ENCODE measurements at regions not wholly inside any gene's neighbourhood (a gene's known extent, or its start where the extent isn't known, plus 50 kb on each side); places are given as distances from the start of the nearest gene placed in this dataset.

GRCh38 chr2:147718831-147719230, 126.0 kb upstream of the ACVR2A start:
- Histone ChIP-seq H3K9me3 (no peaks in the 10 kb centered on the region), H3K4me1 (no peaks in the 10 kb centered on the region), H3K27me3 (no peaks in the 10 kb centered on the region), H3K36me3 (no peaks in the 10 kb centered on the region), H3K4me3 (no peak overlapping the region), H3K27ac (no peak overlapping the region)
- TF ChIP-seq, protein P1, sequence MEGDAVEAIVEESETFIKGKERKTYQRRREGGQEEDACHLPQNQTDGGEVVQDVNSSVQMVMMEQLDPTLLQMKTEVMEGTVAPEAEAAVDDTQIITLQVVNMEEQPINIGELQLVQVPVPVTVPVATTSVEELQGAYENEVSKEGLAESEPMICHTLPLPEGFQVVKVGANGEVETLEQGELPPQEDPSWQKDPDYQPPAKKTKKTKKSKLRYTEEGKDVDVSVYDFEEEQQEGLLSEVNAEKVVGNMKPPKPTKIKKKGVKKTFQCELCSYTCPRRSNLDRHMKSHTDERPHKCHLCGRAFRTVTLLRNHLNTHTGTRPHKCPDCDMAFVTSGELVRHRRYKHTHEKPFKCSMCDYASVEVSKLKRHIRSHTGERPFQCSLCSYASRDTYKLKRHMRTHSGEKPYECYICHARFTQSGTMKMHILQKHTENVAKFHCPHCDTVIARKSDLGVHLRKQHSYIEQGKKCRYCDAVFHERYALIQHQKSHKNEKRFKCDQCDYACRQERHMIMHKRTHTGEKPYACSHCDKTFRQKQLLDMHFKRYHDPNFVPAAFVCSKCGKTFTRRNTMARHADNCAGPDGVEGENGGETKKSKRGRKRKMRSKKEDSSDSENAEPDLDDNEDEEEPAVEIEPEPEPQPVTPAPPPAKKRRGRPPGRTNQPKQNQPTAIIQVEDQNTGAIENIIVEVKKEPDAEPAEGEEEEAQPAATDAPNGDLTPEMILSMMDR (IDR thresholded peaks at IDR 0.05) = no peak
- no peak for ATAC-seq
- intact Hi-C loops (cut with DNase I) = no loop called here
- DNase-seq = no peak

DNA sequence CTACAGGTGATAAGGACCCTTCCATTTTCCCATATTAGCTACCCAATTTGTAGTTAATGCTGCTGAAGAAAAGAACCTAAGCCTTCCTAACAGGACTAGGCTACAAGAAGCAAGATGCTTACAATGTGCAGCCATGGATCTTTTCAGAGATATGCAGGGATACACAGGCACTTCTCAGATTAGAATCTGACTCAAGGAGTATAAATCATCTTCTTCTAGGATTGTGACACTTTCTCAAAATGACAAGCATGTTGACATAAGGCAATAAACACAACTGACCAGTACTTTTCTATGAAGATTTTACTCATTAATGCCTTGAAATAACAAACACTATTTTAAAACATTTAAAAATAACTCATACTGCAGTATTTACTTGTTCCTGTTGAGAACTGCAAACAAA, 127.9 kb upstream of the ACVR2A start:
- no peaks in the 10 kb centered on the region for H3K9me3 ChIP-seq
- no peak overlapping the region for H3K4me3 ChIP-seq
- H3K4me1 ChIP-seq = no peaks in the 10 kb centered on the region
- no peaks in the 10 kb centered on the region for H3K27me3 ChIP-seq
- TF ChIP-seq, protein P1 (IDR thresholded peaks at IDR 0.05) = no peak
- no peak overlapping the region for H3K27ac ChIP-seq
- H3K36me3 ChIP-seq = no peaks in the 10 kb centered on the region
- ATAC-seq = no peak
- intact Hi-C loops (cut with DNase I) = no loop called here
- no peak for DNase-seq

- intact Hi-C loops (cut with DNase I) = no loop called here
- Histone ChIP-seq H3K27ac (no peak overlapping the region), H3K4me1 (no peaks in the 10 kb centered on the region), H3K9me3 (no peaks in the 10 kb centered on the region), H3K36me3 (no peaks in the 10 kb centered on the region), H3K4me3 (no peak overlapping the region), H3K27me3 (no peaks in the 10 kb centered on the region)
- no peak for DNase-seq
- no peak for ATAC-seq
- TF ChIP-seq, protein P1 (IDR thresholded peaks at IDR 0.05) = no peak
These were observed 129.0 kb upstream of the ACVR2A start for GRCh38 chr2:147715807-147716206.

DNA sequence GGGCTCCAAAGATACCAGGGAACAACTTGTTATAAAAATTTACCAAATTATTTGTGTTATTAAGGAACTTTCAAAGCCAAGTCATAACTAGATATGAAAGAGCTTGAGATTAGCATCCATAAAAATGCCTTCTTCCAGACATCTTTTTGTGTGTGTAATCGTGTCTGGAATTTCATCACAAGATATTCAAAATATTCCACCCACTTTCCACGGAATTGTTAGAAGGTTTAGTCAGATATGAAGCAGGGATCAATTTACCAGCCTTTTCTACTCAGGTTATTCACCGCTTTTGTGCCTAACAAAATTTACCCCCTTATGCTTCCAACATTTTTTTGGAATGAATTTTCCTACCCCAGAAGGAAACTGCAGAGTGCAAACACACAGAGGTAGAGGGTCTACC, 130.2 kb upstream of the ACVR2A start:
- intact Hi-C loops (cut with DNase I) = no loop called here
- TF ChIP-seq, protein P1 (IDR thresholded peaks at IDR 0.05) = no peak
- ATAC-seq = no peak

DNA sequence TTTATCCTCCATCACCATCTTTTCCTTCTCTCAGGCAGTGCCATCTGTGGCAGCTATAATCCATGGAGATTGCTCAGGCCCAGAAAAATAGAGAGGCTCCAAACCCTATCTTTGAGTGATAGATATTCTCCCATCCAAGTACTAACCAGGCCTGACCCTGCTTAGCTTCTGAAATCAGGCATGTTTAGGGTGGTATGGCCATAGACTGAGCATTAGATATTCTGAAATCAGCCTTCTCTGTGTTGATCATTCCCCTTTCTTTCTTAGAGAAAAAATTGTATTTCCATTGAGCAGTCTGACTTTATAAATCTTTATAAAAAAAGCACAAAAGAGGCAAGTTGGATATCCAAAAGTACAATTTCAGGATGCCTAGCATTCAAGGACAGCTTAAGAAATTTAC, 131.5 kb upstream of the ACVR2A start:
- Histone ChIP-seq H3K27me3 (no peaks in the 10 kb centered on the region), H3K4me3 (no peak overlapping the region), H3K9me3 (no peaks in the 10 kb centered on the region), H3K27ac (no peak overlapping the region), H3K4me1 (no peaks in the 10 kb centered on the region), H3K36me3 (no peaks in the 10 kb centered on the region)
- intact Hi-C loops (cut with DNase I) = no loop called here
- TF ChIP-seq, protein P1 (IDR thresholded peaks at IDR 0.05) = no peak
- DNase-seq = no peak
- no peak for ATAC-seq

More for the DNA sequence above, 130.2 kb upstream of the ACVR2A start:
- Histone ChIP-seq H3K4me3 (no peak overlapping the region), H3K9me3 (no peaks in the 10 kb centered on the region), H3K4me1 (no peaks in the 10 kb centered on the region), H3K27ac (no peak overlapping the region), H3K27me3 (no peaks in the 10 kb centered on the region), H3K36me3 (no peaks in the 10 kb centered on the region)
- DNase-seq = no peak

GRCh38 chr2:147712051-147712450, 132.8 kb upstream of the ACVR2A start:
- no peaks in the 10 kb centered on the region for H3K4me1 ChIP-seq
- intact Hi-C loops (cut with DNase I) = no loop called here
- TF ChIP-seq, protein P1 (IDR thresholded peaks at IDR 0.05) = no peak
- H3K9me3 ChIP-seq = no peaks in the 10 kb centered on the region
- H3K27me3 ChIP-seq = no peaks in the 10 kb centered on the region
- H3K27ac ChIP-seq = no peak overlapping the region
- H3K4me3 ChIP-seq = no peak overlapping the region
- no peak for DNase-seq
- H3K36me3 ChIP-seq = no peaks in the 10 kb centered on the region
- ATAC-seq = no peak
